HG03066 (cell line): ENCODE measurements at regions not wholly inside any gene's neighbourhood (a gene's known extent, or its start where the extent isn't known, plus 50 kb on each side); places are given as distances from the start of the nearest gene placed in this dataset.

Experiments
- ATAC-seq: cut with Tn5 transposase; IDR thresholded peaks from one replicate; pipeline ENCODE4 v1.9.1; 2021; ENCODE audit warnings: low read depth; ENCODE audit not compliant: unreplicated experiment

DNA sequence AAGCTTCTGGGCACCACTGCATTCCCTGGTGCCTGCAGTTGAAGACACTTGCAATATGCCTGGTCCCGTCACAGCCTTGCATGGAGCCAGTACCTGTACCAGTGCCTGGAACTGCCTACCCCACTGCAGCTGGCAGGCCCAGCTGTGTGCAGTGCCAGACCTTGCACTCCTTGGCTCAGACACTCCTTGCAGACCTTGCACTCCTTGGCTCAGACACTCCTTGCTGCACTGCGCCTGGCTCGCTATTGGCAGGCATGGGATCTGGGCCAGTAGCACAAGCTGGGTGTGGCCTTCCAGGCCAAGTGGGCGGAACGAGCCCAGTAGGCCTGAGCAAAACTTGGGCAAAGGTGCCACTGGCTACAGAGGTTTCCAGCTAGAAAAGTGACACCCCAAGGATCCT, 1189.1 kb downstream of the GRIK2 start:
- ATAC-seq: no peak

DNA sequence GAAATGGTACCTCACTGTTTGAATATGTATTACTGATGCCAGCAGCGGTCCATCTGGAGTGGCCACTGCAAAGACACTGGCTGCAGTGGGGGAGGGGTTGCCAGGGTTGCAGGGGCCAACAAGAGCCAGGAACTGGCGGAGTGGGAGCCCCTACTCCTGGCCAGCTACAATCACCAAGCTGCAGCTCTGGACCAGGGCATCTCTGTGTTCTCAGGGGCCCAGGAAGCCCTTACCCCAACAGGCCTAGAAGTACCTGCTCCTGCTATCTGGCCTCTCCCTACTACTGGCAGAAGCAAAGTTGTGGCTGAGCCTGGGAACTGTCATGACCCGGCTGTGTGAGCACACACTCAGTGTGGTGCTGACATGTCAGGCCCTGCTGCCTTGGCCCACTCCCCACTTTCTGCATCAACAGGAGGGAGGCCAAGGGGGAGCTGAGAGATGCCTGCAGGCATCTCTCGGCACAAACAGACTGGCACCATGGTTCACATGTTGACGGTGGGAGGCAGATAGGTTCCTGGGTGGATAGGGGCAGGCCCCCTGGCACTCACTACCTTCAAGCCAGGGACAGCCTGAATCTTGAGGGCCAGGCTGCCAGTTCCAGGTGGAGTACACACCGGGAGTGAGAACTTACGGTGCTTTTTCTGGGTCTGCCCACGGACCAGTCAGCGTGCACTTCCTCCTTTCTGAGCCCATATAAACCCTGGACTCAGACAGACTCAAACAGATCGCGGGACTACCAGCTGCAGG, 1188.0 kb downstream of the GRIK2 start:
- ATAC-seq: no peak

DNA sequence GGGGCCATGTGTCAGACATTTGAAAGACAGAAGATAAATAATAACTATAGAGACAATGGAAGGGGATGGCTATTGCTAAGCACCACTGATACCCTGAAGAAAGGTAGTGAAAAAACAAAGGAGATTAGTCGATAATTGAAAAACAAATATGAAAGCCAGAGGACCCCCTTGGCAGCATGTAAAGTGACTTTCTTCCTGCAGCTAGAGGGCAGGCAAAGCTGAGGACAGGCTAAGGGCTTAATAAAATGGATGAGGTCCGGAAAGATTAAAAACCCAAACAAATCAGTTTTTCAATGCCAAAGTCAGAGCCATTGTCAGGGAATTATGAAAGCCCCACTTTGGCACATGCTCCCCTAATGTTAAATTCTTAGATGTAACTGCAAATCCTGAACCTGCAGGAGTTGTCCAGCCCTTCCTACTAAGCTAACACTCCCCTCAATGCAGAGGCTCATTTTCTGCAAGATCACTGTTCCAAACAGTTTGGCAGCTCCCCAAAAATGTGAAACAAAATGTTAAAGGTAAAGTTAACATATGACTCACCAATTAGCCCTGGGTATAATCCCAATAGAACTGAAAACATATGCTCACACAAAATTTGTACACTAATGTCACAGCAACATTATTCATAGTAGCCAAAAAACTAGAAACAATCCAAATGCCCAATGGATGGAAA, 1177.9 kb downstream of the GRIK2 start:
- no peak for ATAC-seq

DNA sequence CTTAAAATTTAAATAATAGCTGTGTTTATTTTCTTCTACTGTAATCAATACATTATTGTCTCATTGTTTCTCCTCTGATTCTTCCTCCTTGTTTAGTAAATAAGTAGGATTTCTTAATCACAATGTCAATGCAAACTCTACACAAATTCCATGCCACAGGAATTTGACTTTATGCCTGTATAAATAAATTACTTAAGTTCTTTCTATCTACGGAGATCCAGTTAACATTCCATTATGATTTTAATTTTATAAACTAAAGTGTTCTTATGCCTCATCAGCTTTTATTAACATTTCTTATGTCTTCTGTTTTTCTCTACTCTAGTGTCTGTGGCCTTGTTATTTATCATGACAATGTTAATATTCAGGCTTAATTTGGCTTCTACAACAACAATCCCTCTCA, 1169.2 kb downstream of the GRIK2 start:
- no peak for ATAC-seq

DNA sequence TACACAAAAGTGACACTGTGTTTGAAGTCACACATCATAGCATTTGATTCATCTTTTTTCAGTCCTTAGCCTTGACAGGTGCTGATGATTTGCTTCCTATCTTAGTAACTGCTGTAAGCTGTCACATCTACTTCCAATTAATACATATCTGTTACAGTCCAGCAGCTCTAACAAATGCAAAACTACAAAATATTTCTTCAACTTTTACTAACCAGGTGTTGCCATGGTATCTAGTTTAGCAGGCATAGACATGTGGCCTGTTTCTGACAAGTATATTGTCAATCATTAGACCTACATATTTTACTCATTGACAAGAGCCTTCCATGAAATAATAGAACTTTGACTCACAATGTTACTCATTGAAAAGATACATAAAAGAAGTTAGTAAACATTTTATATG, 1159.7 kb downstream of the GRIK2 start:
- no peak for ATAC-seq

DNA sequence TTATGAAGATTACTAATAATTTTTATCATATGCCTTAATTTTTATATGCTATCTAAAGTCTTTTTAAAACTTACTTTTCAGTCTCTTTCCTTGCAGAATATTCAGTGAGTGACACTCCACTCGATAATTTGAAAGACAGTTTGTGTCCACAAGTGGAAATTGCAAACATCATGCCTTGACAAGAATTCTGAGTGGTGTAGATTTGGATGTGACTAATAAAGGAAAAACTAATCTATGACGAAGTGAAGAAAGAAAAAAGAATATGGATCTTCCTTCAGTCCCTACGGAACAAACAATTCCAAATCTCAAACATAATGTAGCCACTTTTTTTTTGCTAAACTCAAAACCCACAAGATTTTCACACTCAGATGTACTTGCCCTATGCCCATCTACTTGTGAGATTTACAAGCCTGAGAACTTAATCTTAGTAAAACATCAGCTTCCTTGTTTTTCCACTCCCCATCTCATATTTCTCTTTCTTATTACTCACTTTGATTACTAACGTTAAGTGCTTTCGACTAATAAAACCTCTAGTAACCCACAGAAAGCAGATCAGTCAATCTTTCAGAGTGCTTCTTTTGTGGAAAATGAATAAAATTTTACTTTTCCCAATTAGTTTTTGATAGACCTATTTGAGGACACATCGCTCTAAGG, 1155.8 kb downstream of the GRIK2 start:
- ATAC-seq: no peak

DNA sequence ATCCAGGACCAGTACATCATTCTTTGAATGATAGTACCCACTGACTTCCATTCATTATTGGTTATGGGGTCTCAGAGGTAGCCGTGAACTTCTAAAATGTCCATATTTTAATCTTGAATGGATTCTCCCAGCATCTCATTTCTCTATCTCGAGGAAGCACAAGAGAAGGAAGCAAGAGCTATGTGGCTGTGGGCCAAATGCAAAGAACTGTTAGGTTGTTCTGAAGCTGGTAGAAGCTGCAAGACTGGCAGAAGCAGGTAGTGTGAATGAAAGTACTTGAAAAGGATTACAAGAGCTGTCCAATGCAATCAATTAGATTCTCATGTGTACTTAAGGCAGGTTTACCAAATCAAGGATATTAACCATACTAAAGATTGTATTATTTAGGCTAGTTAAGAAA, 1131.8 kb downstream of the GRIK2 start:
- no peak for ATAC-seq

DNA sequence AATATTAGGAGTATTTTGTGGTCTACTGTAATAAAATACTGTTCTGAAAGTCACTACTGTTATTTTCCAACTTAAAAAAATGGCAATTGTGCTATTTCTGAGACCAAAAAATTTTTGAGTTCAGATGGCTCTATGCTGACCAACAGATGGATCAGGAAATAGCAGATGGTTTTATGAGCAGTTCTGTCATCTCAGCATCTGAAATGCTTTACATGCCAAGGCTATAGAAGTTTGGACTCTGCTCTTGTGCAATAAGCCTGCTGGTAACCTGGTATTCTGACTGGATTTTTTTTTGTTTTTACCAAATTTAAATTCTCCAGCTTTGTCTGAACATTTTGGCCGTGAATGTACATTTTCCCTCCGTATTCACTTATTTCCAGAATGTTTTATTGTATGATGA, 1127.5 kb downstream of the GRIK2 start:
- ATAC-seq: no peak

DNA sequence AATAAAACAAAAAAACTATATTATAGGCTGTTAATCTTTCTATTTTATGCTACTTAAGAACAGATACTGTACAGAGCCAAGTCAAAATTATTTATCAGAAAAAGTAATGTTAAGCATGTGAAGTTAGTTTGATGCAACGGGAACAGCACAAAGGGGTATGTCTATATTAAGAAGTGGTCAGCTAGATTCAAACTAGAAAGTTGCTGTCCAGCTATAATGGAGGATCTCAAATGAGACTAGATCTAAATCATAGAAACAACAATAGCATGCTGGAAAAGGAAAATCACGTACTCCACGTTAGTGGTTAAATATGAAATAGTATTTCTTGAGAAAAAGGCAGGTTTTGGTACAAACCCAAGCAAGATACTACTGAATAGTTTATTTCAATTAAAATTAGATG, 1124.0 kb downstream of the GRIK2 start:
- no peak for ATAC-seq

DNA sequence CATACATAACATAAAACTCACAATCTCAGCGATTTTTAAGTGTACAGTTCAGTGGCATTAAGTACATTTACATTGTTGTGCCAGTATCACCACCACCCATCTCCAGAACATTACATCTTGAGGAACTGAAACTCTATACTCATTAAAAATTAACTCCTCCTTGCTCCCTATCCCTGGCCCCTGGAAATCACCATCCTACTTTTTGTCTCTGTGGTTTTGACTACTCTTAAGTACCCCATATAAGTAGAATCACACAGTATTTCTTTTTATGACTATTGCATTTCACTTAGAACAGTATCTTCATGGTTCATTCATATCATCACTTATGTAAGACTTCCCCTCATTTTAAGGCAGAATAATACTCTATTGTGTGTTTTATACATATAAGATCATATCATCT, 1108.1 kb downstream of the GRIK2 start:
- ATAC-seq: no peak

DNA sequence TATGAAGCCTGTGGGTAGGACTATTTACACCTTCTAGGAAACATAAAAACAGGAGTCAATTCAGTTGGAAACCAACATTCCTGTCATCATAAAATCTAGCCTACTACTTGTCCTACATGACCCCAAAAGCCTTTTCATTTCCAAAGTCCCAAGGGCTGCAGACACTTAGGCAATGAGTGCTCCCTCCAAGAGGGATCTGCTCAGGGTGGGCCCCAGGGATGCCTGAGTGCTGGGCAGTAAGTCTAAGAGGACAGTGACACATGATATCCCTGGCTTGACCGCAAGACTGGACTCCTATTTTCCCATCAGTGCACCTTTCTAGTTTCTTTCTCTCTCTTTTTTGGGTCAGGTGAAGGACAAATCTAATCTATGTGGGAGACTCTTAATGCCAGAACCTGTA, 1101.3 kb downstream of the GRIK2 start:
- no peak for ATAC-seq

DNA sequence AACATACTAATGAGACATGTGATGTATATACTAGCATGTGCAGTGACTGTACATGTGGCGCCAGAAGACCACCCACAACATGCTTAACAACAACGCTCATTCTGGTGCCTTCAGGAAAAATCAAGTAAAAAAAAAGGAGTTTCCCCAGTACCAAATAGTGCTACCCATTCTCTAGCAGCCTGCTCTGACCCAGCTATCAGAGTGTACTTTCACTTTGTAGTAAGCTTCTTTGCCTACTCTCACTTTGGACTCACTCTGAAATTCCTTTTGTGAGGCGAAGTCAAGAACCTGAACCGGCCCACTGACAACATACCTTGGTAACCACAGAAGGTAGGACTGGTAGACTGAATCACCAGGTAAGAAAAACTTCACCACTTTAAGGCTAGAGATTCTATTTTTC, 1100.0 kb downstream of the GRIK2 start:
- no peak for ATAC-seq

DNA sequence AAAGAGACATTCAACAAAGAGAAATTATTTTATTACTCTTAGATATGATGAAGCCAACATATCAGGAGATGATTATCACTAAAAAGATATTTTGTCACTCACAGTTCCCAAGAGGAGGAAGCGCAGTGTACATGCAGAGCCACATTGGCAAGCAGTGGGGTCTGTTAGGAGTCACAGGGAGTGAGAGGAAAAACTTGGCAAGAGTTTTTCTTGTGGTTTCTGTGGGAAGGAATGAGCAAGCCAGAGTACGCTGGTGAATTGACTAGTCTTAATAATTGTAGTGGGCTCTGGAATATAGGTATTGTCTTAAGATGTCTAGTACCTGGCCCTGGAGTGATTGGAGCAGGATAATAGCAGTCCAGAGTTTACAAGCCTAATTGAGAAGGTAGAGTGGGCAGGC, 1095.2 kb downstream of the GRIK2 start:
- ATAC-seq: no peak

DNA sequence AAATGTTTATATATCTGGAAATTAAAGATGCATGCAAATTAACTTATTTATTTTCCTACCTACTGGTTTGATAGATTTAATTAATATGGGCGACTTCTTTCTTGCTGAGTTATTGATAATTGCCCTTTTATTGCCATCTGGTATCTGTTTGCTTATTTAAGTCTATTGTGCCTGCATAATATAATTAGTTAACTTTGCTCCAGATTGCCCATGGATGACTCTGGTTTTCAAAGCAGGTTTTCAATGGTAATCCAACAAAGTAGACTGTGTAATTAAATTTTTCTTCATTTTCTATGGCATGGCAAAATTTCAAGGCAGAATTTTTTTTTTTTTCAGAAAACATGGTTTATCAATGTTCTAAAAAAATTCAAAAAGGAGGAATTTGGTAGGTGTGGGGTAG, 1092.0 kb downstream of the GRIK2 start:
- ATAC-seq: no peak

DNA sequence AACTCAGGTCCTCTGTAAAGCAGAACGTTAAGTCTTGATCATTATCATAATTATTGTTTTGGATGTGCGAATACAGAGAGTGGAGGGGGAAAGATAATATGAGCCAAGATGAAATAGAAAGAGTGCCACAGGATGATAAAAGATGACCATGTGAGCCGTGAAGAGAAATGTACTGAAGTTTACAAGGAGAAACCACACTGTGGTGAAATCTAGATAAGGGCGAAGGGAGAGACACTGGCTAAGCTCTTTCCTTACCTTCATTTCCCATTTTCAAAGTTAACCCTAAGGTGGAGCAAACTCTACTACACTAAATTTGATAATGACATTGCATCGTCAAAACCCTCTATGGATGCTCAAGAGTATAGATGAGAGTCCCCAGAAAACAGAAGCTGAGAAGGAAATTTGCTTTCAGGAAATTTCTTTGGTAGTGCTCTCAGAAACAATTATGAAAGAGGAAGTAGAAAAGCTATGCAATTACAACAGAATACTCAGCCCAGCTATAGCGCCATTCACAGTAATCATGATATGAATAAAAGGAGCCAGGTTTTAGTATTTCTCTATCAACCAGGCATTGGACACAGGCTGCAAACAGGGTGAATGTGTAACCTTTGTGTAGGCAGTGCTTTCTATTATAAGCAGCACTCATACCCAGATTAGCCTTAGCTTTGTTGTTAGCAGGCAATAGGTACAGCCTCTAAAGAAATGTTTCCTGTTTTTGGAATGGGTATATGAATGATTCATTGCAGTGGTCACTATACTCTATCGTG, 1080.7 kb downstream of the GRIK2 start:
- ATAC-seq: no peak

DNA sequence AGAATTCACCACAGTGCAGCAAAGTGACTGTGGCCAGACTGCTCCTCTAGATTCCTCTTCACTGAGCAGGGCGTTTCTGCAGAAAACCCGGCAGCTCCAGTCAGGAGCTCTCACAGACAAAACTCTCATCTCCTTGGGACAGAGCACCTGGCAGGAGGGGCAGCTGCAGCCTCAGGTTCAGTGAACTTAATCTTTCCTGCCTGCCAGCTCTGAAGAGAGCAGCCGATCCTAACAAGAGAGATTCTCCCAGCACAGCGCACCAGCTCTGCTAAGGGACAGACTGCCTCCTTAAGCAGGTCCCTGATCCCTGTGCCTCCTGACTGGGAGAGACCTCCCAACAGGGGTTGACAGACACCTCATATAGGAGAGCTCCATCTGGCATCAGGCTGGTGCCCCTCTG, 1065.5 kb downstream of the GRIK2 start:
- no peak for ATAC-seq

DNA sequence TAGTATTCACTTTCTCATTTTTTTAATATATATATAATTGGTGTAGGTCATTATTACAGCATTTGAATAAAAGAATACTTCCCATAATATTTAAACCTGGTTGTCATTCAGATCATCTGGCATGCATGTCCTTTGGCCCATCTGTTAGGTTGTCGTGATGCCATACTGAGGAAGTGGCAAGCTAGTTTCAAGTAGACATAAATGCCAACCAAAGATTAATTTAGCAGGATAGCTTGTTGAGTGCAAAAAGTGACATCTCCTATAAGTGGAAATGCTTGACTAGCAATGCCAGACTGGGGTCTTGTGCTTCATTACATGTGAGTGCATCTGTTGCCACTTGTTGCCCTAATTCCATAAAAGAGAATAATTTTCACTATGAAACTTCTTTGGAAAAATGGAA, 1044.7 kb downstream of the GRIK2 start:
- ATAC-seq: no peak

DNA sequence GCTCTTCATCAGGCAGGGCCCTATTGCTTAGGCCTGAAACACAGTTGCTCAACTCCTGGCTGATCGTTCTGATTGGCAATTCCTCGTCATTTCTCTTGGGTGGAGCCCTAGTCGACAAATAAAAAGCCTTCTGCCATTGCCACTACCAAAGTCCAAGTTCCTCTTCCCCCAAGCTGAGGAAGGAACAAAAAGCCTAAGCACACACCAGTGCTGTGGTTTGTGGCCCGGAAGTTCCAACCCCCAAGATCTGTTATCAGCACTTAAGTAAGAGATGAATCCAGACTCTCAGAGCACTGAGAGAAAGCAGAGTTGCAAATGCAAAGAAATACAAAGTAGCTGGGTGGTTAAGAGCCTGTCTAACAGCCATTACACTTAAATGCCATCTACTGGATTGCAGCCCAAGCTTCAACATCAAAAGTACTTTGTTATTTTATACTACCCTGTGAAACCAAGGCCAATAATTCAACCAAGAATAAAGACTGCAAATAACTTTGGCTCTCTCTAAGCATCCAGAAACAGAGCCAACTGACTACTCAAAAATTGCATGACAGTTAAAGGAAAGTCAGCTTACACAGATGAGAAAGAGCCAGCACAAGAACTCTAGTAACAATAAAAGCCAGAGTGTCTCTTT, 1024.0 kb downstream of the GRIK2 start:
- no peak for ATAC-seq

DNA sequence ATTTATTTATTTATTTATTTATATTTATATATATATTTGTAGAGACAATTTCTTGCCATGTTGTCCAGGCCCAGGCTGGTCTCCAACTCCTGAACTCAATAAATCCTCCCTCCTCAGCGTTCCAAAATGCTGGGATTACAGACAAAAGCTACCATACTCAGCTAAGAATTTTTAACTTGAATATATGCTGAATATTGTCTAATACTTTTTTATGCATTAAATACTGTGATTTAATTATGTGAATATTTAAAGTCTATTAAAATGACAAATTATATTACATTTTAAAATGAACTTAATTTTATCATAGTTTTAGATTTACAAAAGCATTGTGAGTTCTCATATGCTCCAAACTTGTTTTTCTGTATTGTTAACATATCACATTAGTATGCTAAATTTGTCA, 1022.4 kb downstream of the GRIK2 start:
- ATAC-seq: no peak

DNA sequence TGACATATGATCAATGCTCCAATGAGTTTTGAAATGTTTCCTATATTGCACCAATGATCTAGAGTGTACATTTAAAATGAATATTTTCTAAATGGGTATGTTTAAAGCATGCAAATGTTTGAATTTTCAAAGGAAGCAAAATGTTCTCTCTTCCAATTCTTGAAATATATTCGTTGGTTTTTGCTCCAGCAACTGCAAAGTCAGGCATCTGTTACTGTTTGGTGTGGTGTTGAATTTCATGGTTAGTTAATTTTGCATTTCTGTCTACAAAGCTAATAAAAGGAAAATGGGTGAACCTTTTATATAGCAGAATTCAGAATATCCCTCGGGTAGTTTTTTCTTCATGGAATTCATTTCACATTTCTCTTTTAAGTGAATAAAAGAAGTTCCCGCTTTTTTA, 1018.3 kb downstream of the GRIK2 start:
- no peak for ATAC-seq
